Loucy (cell line): ENCODE measurements at regions not wholly inside any gene's neighbourhood (a gene's known extent, or its start where the extent isn't known, plus 50 kb on each side); places are given as distances from the start of the nearest gene placed in this dataset.

Source experiments
- H2AFZ ChIP-seq: fragments of 200-600 bp; sonication (generic); 2 replicates; pipeline ENCODE4 v1.6.0; 2016; ENCODE audit warnings: antibody characterized with exemption, mild to moderate bottlenecking, low read length, moderate library complexity
- H3F3A ChIP-seq: fragments of 200-600 bp; 2 replicates; pipeline ENCODE4 v1.6.0; 2016; ENCODE audit warnings: antibody characterized with exemption, low read depth, mild to moderate bottlenecking
- H3K27me3 ChIP-seq: fragments of 200-600 bp; sonication (generic); 2 replicates; pipeline ENCODE4 v1.6.1; 2014; ENCODE audit warnings: low read length, mild to moderate bottlenecking; ENCODE audit not compliant: insufficient read depth, poor library complexity, severe bottlenecking
- H3K36me3 ChIP-seq: fragments of 200-600 bp; sonication (generic); 2 replicates; pipeline ENCODE4 v1.6.1; 2016; ENCODE audit warnings: low read length; ENCODE audit not compliant: insufficient read depth
- H3K4me1 ChIP-seq: fragments of 200-600 bp; sonication (generic); 2 replicates; pipeline ENCODE4 v1.5.1; 2014; ENCODE audit warnings: low read length, mild to moderate bottlenecking; ENCODE audit not compliant: insufficient read depth, poor library complexity, severe bottlenecking
- H3K4me2 ChIP-seq: fragments of 200-600 bp; sonication (generic); 2 replicates; pipeline ENCODE4 v1.6.0; 2014; ENCODE audit warnings: antibody characterized with exemption, low read length, low read depth, mild to moderate bottlenecking; ENCODE audit not compliant: poor library complexity, severe bottlenecking
- H3K4me3 ChIP-seq: fragments of 200-600 bp; sonication (generic); 2 replicates; pipeline ENCODE4 v1.5.1; 2014; ENCODE audit warnings: low read length, mild to moderate bottlenecking, mixed read lengths; ENCODE audit not compliant: poor library complexity, severe bottlenecking
- H3K79me2 ChIP-seq: fragments of 200-600 bp; sonication (generic); 2 replicates; pipeline ENCODE4 v1.6.1; 2014; ENCODE audit warnings: low read length; ENCODE audit not compliant: insufficient read depth
- H3K9ac ChIP-seq: fragments of 200-600 bp; sonication (generic); 2 replicates; pipeline ENCODE4 v1.6.0; 2014; ENCODE audit warnings: mild to moderate bottlenecking, low read depth, low read length, moderate library complexity; ENCODE audit not compliant: poor library complexity, severe bottlenecking
- H3K9me2 ChIP-seq: fragments of 200-600 bp; sonication (generic); replicated peaks from 2 replicates; pipeline ENCODE4 v1.6.1; 2016; ENCODE audit warnings: low read depth, low read length, mixed read lengths
- H3K9me3 ChIP-seq: fragments of 200-600 bp; sonication (generic); 2 replicates; pipeline ENCODE4 v1.6.1; 2014; ENCODE audit warnings: mild to moderate bottlenecking, antibody characterized with exemption, low read length, low read depth; ENCODE audit not compliant: insufficient read depth
- H4K20me1 ChIP-seq: fragments of 200-600 bp; sonication (generic); 2 replicates; pipeline ENCODE4 v1.6.0; 2014; ENCODE audit warnings: antibody characterized with exemption, low read length, mild to moderate bottlenecking; ENCODE audit not compliant: insufficient read depth, poor library complexity, severe bottlenecking
- CTCF ChIP-seq: fragments of 200-600 bp; sonication (generic); conservative IDR thresholded peaks from 2 replicates; pipeline ENCODE4 v1.5.1; 2014; ENCODE audit warnings: mild to moderate bottlenecking, antibody characterized with exemption, low read length
- EZH2phosphoT487 ChIP-seq: fragments of 200-600 bp; IDR thresholded peaks from 2 replicates; pipeline ENCODE4 v1.6.1; 2018; ENCODE audit warnings: antibody characterized with exemption, mild to moderate bottlenecking, moderate library complexity, borderline replicate concordance

- Histone ChIP-seq H3K9me2 (no peaks in the 10 kb centered on the region), H2AFZ (no peak overlapping the region), H3K4me1 (no peaks in the 10 kb centered on the region), H3K9me3 (no peaks in the 10 kb centered on the region), H3K79me2 (no peaks in the 10 kb centered on the region), H3K36me3 (no peaks in the 10 kb centered on the region), H3K4me2 (no peak overlapping the region), H3F3A (no peaks in the 10 kb centered on the region), H3K27me3 (no peaks in the 10 kb centered on the region), H3K4me3 (no peak overlapping the region), H3K9ac (no peak overlapping the region), H4K20me1 (no peaks in the 10 kb centered on the region)
- no peak for TF ChIP-seq CTCF
- no peak for TF ChIP-seq EZH2phosphoT487
Measured at GRCh38 chr6:48750861-48751260, 639.9 kb upstream of the PTCHD4 start.

GRCh38 chr6:48747471-48747870 lies 636.5 kb upstream of the PTCHD4 start:
- Histone ChIP-seq H2AFZ (no peak overlapping the region), H3K9ac (no peak overlapping the region), H3K4me2 (no peak overlapping the region), H3K4me1 (no peaks in the 10 kb centered on the region), H3K4me3 (no peak overlapping the region), H3K9me2 (no peaks in the 10 kb centered on the region), H3K79me2 (no peaks in the 10 kb centered on the region), H3K9me3 (no peaks in the 10 kb centered on the region), H3K36me3 (no peaks in the 10 kb centered on the region), H3F3A (no peaks in the 10 kb centered on the region), H4K20me1 (no peaks in the 10 kb centered on the region), H3K27me3 (no peaks in the 10 kb centered on the region)
- TF ChIP-seq EZH2phosphoT487 (no peak), CTCF (no peak)

- no peaks in the 10 kb centered on the region for H3K9me2 ChIP-seq
- no peak overlapping the region for H3K9ac ChIP-seq
- no peaks in the 10 kb centered on the region for H3K4me1 ChIP-seq
- no peaks in the 10 kb centered on the region for H4K20me1 ChIP-seq
- no peaks in the 10 kb centered on the region for H3K27me3 ChIP-seq
- no peaks in the 10 kb centered on the region for H3K9me3 ChIP-seq
- no peak overlapping the region for H3K4me2 ChIP-seq
- no peak overlapping the region for H3K4me3 ChIP-seq
- no peaks in the 10 kb centered on the region for H3K36me3 ChIP-seq
- no peaks in the 10 kb centered on the region for H3K79me2 ChIP-seq
- H3F3A ChIP-seq: no peaks in the 10 kb centered on the region
- TF ChIP-seq CTCF: no peak
- no peak for TF ChIP-seq EZH2phosphoT487
- H2AFZ ChIP-seq: no peak overlapping the region
Measured at GRCh38 chr6:48747040-48747439, 636.0 kb upstream of the PTCHD4 start.
